Fibroblast of skin of left biceps (primary cell): ENCODE measurements at regions not wholly inside any gene's neighbourhood (a gene's known extent, or its start where the extent isn't known, plus 50 kb on each side); places are given as distances from the start of the nearest gene placed in this dataset.

Source experiments
- DNase-seq, 2 experiments: peaks; one replicate each; pipeline ENCODE4 v3.0.0-alpha.2; 2013; ENCODE audit warnings: low read depth in 2 of 2

DNA sequence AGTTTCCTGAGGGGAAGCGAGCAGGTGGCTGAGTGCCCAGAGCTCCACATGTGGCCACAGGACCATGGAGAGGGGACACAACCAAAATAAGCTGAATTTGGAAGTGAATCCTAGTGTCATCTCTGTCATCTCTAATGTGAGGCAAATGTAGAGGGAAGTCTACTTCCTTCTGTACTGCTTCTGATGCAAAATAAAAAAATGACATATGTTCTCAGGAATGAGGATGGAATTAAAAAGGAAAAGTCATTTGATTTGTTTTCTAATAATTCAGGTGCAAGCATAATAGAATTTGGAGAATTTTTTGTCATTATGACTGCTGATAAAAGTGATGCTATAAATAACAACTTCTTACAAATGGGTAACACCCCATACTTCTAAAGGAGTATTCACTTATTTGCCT is 59.5 kb upstream of the POU1F1 start:
- no peak for DNase-seq

DNA sequence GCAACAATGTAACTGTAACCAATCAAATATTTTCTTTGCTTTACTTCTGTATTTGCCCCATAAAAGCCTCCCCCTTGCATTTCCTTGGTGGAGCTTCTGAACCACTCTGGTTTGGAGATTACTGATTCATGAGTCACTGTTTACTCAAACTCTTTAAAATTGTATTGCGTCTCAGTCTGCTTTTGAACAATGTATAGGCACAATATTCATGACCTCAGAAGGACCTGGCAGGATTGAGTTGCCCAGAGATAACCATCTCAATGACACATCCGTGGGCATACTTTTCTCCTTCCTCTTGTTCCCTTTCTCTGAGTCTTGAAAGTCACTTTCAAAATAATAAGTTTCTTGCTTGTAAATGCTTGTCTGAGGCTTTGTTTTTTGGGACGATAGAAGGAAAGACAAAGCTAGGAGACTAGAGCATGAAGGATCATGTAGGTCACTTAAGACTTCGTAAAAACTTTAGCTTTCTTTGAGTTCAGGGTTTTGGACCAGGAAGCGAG is 57.1 kb upstream of the POU1F1 start:
- peak; percentile 39 to 44 for DNase-seq

DNA sequence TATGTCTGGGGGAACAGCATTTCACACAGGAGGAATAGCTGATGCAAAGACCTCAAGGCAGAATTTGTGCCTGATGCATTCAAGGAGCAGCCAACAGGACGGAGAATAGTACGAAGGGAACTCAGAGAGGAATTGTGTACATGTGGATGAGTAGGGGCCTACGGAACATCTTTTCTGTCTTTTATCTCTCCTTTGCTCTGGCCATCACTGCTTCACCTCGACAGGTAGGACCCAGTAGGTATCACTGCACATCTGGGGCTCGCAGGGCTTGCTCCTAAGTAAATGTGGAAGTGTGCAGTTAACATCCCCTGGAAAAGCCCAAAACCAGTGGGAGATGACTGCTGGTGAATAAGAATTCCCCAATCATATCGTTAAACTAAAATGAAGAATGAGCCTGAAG is 56.4 kb upstream of the POU1F1 start:
- DNase-seq = no peak

DNA sequence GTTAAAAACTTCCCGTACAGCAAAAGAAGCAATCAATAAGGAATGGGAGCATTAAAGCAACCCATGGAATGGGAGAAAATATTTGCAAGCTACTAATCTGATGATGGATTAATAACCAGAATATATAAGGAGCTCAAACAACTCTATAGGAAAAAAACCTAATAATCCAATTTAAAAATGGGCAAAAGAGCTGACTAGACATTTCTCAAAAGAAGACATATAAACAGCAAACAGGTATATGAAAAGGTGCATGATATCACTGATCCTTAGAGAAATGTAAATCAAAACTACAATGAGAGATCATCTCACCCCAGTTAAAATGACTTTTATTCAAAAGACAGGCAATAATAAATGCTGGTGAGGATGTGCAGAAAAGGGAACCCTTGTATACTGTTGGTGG is 52.7 kb upstream of the POU1F1 start:
- DNase-seq = no peak
